ENCODE measurements at regions not wholly inside any gene's neighbourhood (a gene's known extent, or its start where the extent isn't known, plus 50 kb on each side); places are given as distances from the start of the nearest gene placed in this dataset.
A peak's percentile ranks its signal among the peaks of the same experiment; 100 is the strongest.

GRCh38 chr15:58260205-58260724 is 122.1 kb downstream of the AQP9 start:
- DNase-seq (ENCODE audit: low read depth in 1 of 2, low spot score in 1 of 2), result no peak
- TF ChIP-seq JUND (IDR thresholded peaks at IDR 0.05; ENCODE audit: low read depth), result no peak
- in situ Hi-C loops (cut with HindIII; ENCODE audit: low pct_unique_long_range_greater_than_20kb, low sequenced_read_pairs), result no loop called here

GRCh38 chr15:58260725-58261267 is 122.6 kb downstream of the AQP9 start:
- in situ Hi-C loops (cut with HindIII; ENCODE audit: low pct_unique_long_range_greater_than_20kb, low sequenced_read_pairs), result no loop called here
- DNase-seq (ENCODE audit: low read depth in 1 of 2, low spot score in 1 of 2), result no peak
- no peak for TF ChIP-seq JUND (IDR thresholded peaks at IDR 0.05; ENCODE audit: low read depth)

GRCh38 chr15:58261368-58261767 is 123.2 kb downstream of the AQP9 start:
- no peak for TF ChIP-seq JUND (IDR thresholded peaks at IDR 0.05; ENCODE audit: low read depth)
- in situ Hi-C loops (cut with HindIII; ENCODE audit: low pct_unique_long_range_greater_than_20kb, low sequenced_read_pairs), result no loop called here
- DNase-seq (ENCODE audit: low read depth in 1 of 2, low spot score in 1 of 2), result no peak

GRCh38 chr15:58264053-58264971 is 126.1 kb downstream of the AQP9 start:
- in situ Hi-C loops (cut with HindIII; ENCODE audit: low pct_unique_long_range_greater_than_20kb, low sequenced_read_pairs), result no loop called here
- no peak for DNase-seq (ENCODE audit: low read depth in 1 of 2, low spot score in 1 of 2)
- no peak for TF ChIP-seq JUND (IDR thresholded peaks at IDR 0.05; ENCODE audit: low read depth)

- DNase-seq (ENCODE audit: low read depth in 1 of 2, low spot score in 1 of 2), result no peak
- TF ChIP-seq JUND (IDR thresholded peaks at IDR 0.05; ENCODE audit: low read depth), result no peak
- in situ Hi-C loops (cut with HindIII; ENCODE audit: low pct_unique_long_range_greater_than_20kb, low sequenced_read_pairs), result no loop called here
These were observed 128.9 kb downstream of the AQP9 start for GRCh38 chr15:58267051-58267450.

- no peak for TF ChIP-seq JUND (IDR thresholded peaks at IDR 0.05; ENCODE audit: low read depth)
- in situ Hi-C loops (cut with HindIII; ENCODE audit: low pct_unique_long_range_greater_than_20kb, low sequenced_read_pairs), result no loop called here
- DNase-seq (ENCODE audit: low read depth in 1 of 2, low spot score in 1 of 2), result no peak
These were observed 130.6 kb downstream of the AQP9 start for GRCh38 chr15:58268746-58269267.

GRCh38 chr15:58269455-58270414 is 131.6 kb downstream of the AQP9 start:
- TF ChIP-seq JUND (IDR thresholded peaks at IDR 0.05; ENCODE audit: low read depth), result no peak
- in situ Hi-C loops (cut with HindIII; ENCODE audit: low pct_unique_long_range_greater_than_20kb, low sequenced_read_pairs), result no loop called here
- DNase-seq (ENCODE audit: low read depth in 1 of 2, low spot score in 1 of 2), result peak; percentile 43 to 81

- in situ Hi-C loops (cut with HindIII; ENCODE audit: low pct_unique_long_range_greater_than_20kb, low sequenced_read_pairs), result no loop called here
- DNase-seq (ENCODE audit: low read depth in 1 of 2, low spot score in 1 of 2), result no peak
- TF ChIP-seq JUND (IDR thresholded peaks at IDR 0.05; ENCODE audit: low read depth), result no peak
These were observed 133.2 kb downstream of the AQP9 start for GRCh38 chr15:58271410-58271809.

- DNase-seq (ENCODE audit: low read depth in 1 of 2, low spot score in 1 of 2), result no peak
- in situ Hi-C loops (cut with HindIII; ENCODE audit: low pct_unique_long_range_greater_than_20kb, low sequenced_read_pairs), result no loop called here
- TF ChIP-seq JUND (IDR thresholded peaks at IDR 0.05; ENCODE audit: low read depth), result no peak
These were observed 134.9 kb downstream of the AQP9 start for GRCh38 chr15:58273104-58273503.

GRCh38 chr15:58274885-58275284 is 136.7 kb downstream of the AQP9 start:
- no peak for TF ChIP-seq JUND (IDR thresholded peaks at IDR 0.05; ENCODE audit: low read depth)
- DNase-seq (ENCODE audit: low read depth in 1 of 2, low spot score in 1 of 2), result peak in 1 of 2 experiments; percentile 18
- in situ Hi-C loops (cut with HindIII; ENCODE audit: low pct_unique_long_range_greater_than_20kb, low sequenced_read_pairs), result no loop called here

- TF ChIP-seq JUND (IDR thresholded peaks at IDR 0.05; ENCODE audit: low read depth), result no peak
- in situ Hi-C loops (cut with HindIII; ENCODE audit: low pct_unique_long_range_greater_than_20kb, low sequenced_read_pairs), result no loop called here
- no peak for DNase-seq (ENCODE audit: low read depth in 1 of 2, low spot score in 1 of 2)
These were observed 137.6 kb downstream of the AQP9 start for GRCh38 chr15:58275785-58276184.

- TF ChIP-seq JUND (IDR thresholded peaks at IDR 0.05; ENCODE audit: low read depth), result no peak
- no peak for DNase-seq (ENCODE audit: low read depth in 1 of 2, low spot score in 1 of 2)
- in situ Hi-C loops (cut with HindIII; ENCODE audit: low pct_unique_long_range_greater_than_20kb, low sequenced_read_pairs), result no loop called here
These were observed 138.7 kb downstream of the AQP9 start for GRCh38 chr15:58276924-58277323.

All from T47D (cell line).